ENCODE measurements at regions not wholly inside any gene's neighbourhood (a gene's known extent, or its start where the extent isn't known, plus 50 kb on each side); places are given as distances from the start of the nearest gene placed in this dataset.

- ChIA-PET CTCF (interaction anchor here (0.6 kb wide), 1 partner anchor 524 kb away, joined by 3 read pairs; no protein-coding TSS in a partner anchor), POLR2A (ENCODE audit: low non-redundant PET) (no interaction called here)
- no peak for TF ChIP-seq CTCF (conservative IDR thresholded peaks at IDR 0.05; ENCODE audit: low read depth)
- no peak for DNase-seq (ENCODE audit: low spot score)
- no peak overlapping the region for H3K27ac ChIP-seq
These were observed 397.6 kb upstream of the IRX1 start for GRCh38 chr5:3198074-3198449.

- no peak for DNase-seq (ENCODE audit: low spot score)
- ChIA-PET CTCF (interaction anchor here (0.6 kb wide), 1 partner anchor 524 kb away, joined by 3 read pairs; no protein-coding TSS in a partner anchor), POLR2A (ENCODE audit: low non-redundant PET) (no interaction called here)
- H3K27ac ChIP-seq = no peak overlapping the region
- no peak for TF ChIP-seq CTCF (conservative IDR thresholded peaks at IDR 0.05; ENCODE audit: low read depth)
These were observed 398.1 kb upstream of the IRX1 start for GRCh38 chr5:3197304-3198073.

- no peak for DNase-seq (ENCODE audit: low spot score)
- no peak overlapping the region for H3K27ac ChIP-seq
- ChIA-PET POLR2A (ENCODE audit: low non-redundant PET) (no interaction called here), CTCF (no interaction called here)
- no peak for TF ChIP-seq CTCF (conservative IDR thresholded peaks at IDR 0.05; ENCODE audit: low read depth)
These were observed 399.6 kb upstream of the IRX1 start for GRCh38 chr5:3195994-3196393.

- DNase-seq (ENCODE audit: low spot score) = no peak
- H3K27ac ChIP-seq = no peak overlapping the region
- ChIA-PET POLR2A (ENCODE audit: low non-redundant PET) (no interaction called here), CTCF (no interaction called here)
- TF ChIP-seq CTCF (conservative IDR thresholded peaks at IDR 0.05; ENCODE audit: low read depth) = no peak
These were observed 400.9 kb upstream of the IRX1 start for GRCh38 chr5:3194684-3195083.

- POLR2A ChIA-PET (ENCODE audit: low non-redundant PET) = no interaction called here
- no peak for DNase-seq (ENCODE audit: low spot score)
- CTCF ChIA-PET = no interaction called here
- no peak overlapping the region for H3K27ac ChIP-seq
- no peak for TF ChIP-seq CTCF (conservative IDR thresholded peaks at IDR 0.05; ENCODE audit: low read depth)
These were observed 401.4 kb upstream of the IRX1 start for GRCh38 chr5:3194271-3194670.

- no peak for TF ChIP-seq CTCF (conservative IDR thresholded peaks at IDR 0.05; ENCODE audit: low read depth)
- POLR2A ChIA-PET (ENCODE audit: low non-redundant PET) = no interaction called here
- no peak overlapping the region for H3K27ac ChIP-seq
- DNase-seq (ENCODE audit: low spot score) = no peak
- CTCF ChIA-PET = no interaction called here
These were observed 404.0 kb upstream of the IRX1 start for GRCh38 chr5:3191585-3191984.
